NCI-H2029 treated with DMSO at 0.1 percent for 48 hours (cell line): ENCODE measurements at regions not wholly inside any gene's neighbourhood (a gene's known extent, or its start where the extent isn't known, plus 50 kb on each side); places are given as distances from the start of the nearest gene placed in this dataset.
"Not testable (repeated sequence)": the region's sequence is repeated elsewhere in the genome, so short reads cannot be mapped to it uniquely, and the experiment has no call there.

Experiments
- DNase-seq: peaks from one replicate; lab custom pipeline; 2025; lab: John Stamatoyannopoulos, UW

GRCh38 chr2:66317268-66317890, 117.5 kb upstream of the MEIS1 start:
- DNase-seq, result no peak

GRCh38 chr2:66306483-66306882, 128.4 kb upstream of the MEIS1 start:
- DNase-seq, result no peak

- DNase-seq, result peak; percentile 84
Measured at GRCh38 chr2:66305718-66306117, 129.2 kb upstream of the MEIS1 start.

- no peak for DNase-seq
Measured at GRCh38 chr2:66303471-66303870, 131.5 kb upstream of the MEIS1 start.

GRCh38 chr2:66301767-66302140, 133.2 kb upstream of the MEIS1 start:
- no peak for DNase-seq

GRCh38 chr2:66301022-66301766, 133.7 kb upstream of the MEIS1 start:
- peak; percentile 84 for DNase-seq

- no peak for DNase-seq
Measured at GRCh38 chr2:66283787-66284186, 151.1 kb upstream of the MEIS1 start.

- no peak for DNase-seq
Measured at GRCh38 chr2:66281980-66282379, 152.9 kb upstream of the MEIS1 start.

GRCh38 chr2:66279024-66279423, 155.9 kb upstream of the MEIS1 start:
- DNase-seq, result no peak

GRCh38 chr2:66275984-66276383, 158.9 kb upstream of the MEIS1 start:
- DNase-seq, result no peak

GRCh38 chr2:66273933-66274490, 160.9 kb upstream of the MEIS1 start:
- no peak for DNase-seq

- no peak for DNase-seq
Measured at GRCh38 chr2:66272751-66273150, 162.2 kb upstream of the MEIS1 start.

- DNase-seq, result no peak
Measured at GRCh38 chr2:66271777-66272176, 163.1 kb upstream of the MEIS1 start.

GRCh38 chr2:66270247-66270646, 164.7 kb upstream of the MEIS1 start:
- no peak for DNase-seq

- DNase-seq, result no peak
Measured at GRCh38 chr2:66269166-66269565, 165.8 kb upstream of the MEIS1 start.

GRCh38 chr2:66268756-66269155, 166.2 kb upstream of the MEIS1 start:
- no peak for DNase-seq

- DNase-seq, result no peak
Measured at GRCh38 chr2:66264354-66264753, 170.6 kb upstream of the MEIS1 start.

GRCh38 chr2:66255867-66256266, 179.1 kb upstream of the MEIS1 start:
- no peak for DNase-seq

- DNase-seq, result no peak
Measured at GRCh38 chr2:66255136-66255535, 179.8 kb upstream of the MEIS1 start.

- no peak for DNase-seq
Measured at GRCh38 chr2:66253066-66253465, 181.9 kb upstream of the MEIS1 start.

GRCh38 chr2:66252109-66252508, 182.8 kb upstream of the MEIS1 start:
- no peak for DNase-seq

- DNase-seq, result no peak
Measured at GRCh38 chr2:66251573-66251972, 183.4 kb upstream of the MEIS1 start.

GRCh38 chr2:66249089-66249488, 185.8 kb upstream of the MEIS1 start:
- DNase-seq, result not testable (repeated sequence)

- DNase-seq, result not testable (repeated sequence)
Measured at GRCh38 chr2:66243809-66244208, 191.1 kb upstream of the MEIS1 start.
